Smooth muscle cell (in vitro differentiated cells): ENCODE measurements at regions not wholly inside any gene's neighbourhood (a gene's known extent, or its start where the extent isn't known, plus 50 kb on each side); places are given as distances from the start of the nearest gene placed in this dataset.

ENCODE experiments used
- DNase-seq: peaks from one replicate; lab custom pipeline; 2025; ENCODE audit not compliant: unreplicated experiment; lab: John Stamatoyannopoulos, UW
- H2AFZ ChIP-seq: fragments of 200-600 bp; sonication (generic); 2 replicates; pipeline ENCODE4 v1.6.0; 2016; ENCODE audit warnings: antibody characterized with exemption, low read depth, mild to moderate bottlenecking
- H3F3A ChIP-seq: fragments of 200-600 bp; sonication (generic); 2 replicates; pipeline ENCODE4 v1.6.0; 2017; ENCODE audit warnings: antibody characterized with exemption, low read depth
- H3K27ac ChIP-seq: fragments of 200-600 bp; sonication (generic); 2 replicates; pipeline ENCODE4 v1.5.1; 2016; ENCODE audit warnings: low read depth, mild to moderate bottlenecking
- H3K27me3 ChIP-seq: fragments of 200-600 bp; sonication (generic); 2 replicates; pipeline ENCODE4 v1.6.1; 2016; ENCODE audit warnings: low read depth, mild to moderate bottlenecking
- H3K36me3 ChIP-seq: fragments of 200-600 bp; sonication (generic); 2 replicates; pipeline ENCODE4 v1.5.1; 2016; ENCODE audit warnings: low read depth
- H3K4me1 ChIP-seq: fragments of 200-600 bp; sonication (generic); 2 replicates; pipeline ENCODE4 v1.5.1; 2016; ENCODE audit warnings: low read depth
- H3K4me2 ChIP-seq: fragments of 200-600 bp; sonication (generic); 2 replicates; pipeline ENCODE4 v1.6.0; 2016; ENCODE audit warnings: mild to moderate bottlenecking
- H3K4me3 ChIP-seq: fragments of 200-600 bp; sonication (generic); 2 replicates; pipeline ENCODE4 v1.5.1; 2016; ENCODE audit warnings: mild to moderate bottlenecking
- H3K79me2 ChIP-seq: fragments of 200-600 bp; sonication (generic); 2 replicates; pipeline ENCODE4 v1.6.0; 2016; ENCODE audit warnings: low read depth, mild to moderate bottlenecking
- H3K9ac ChIP-seq: fragments of 200-600 bp; sonication (generic); 2 replicates; pipeline ENCODE4 v1.6.0; 2016; ENCODE audit warnings: low read depth
- H3K9me3 ChIP-seq: fragments of 200-600 bp; sonication (generic); replicated peaks from 2 replicates; pipeline ENCODE4 v1.5.1; 2016; ENCODE audit warnings: low read depth
- H4K20me1 ChIP-seq: fragments of 200-600 bp; sonication (generic); 2 replicates; pipeline ENCODE4 v1.6.0; 2016; ENCODE audit warnings: low read depth
- CTCF ChIP-seq: fragments of 200-600 bp; sonication (generic); IDR thresholded peaks from 2 replicates; pipeline ENCODE4 v1.5.1; 2017; ENCODE audit warnings: borderline replicate concordance, mild to moderate bottlenecking, antibody characterized with exemption; ENCODE audit not compliant: insufficient read depth, poor library complexity, severe bottlenecking
- WGBS: methylation state at CpG from one replicate; pipeline ENCODE4 v1.1.7; 2016; ENCODE audit warnings: low lambda C conversion rate; 5-methylcytosine and 5-hydroxymethylcytosine counted together

GRCh38 chr5:118461436-118461835 is 526.9 kb downstream of the DTWD2 start:
- no peak overlapping the region for H3K27ac ChIP-seq
- no peak for DNase-seq
- H2AFZ ChIP-seq = no peak overlapping the region
- no peaks in the 10 kb centered on the region for H3K9me3 ChIP-seq
- H4K20me1 ChIP-seq = no peaks in the 10 kb centered on the region
- no peaks in the 10 kb centered on the region for H3K36me3 ChIP-seq
- H3F3A ChIP-seq = no peaks in the 10 kb centered on the region
- H3K4me2 ChIP-seq = no peak overlapping the region
- no peak overlapping the region for H3K9ac ChIP-seq
- no peak overlapping the region for H3K4me3 ChIP-seq
- H3K4me1 ChIP-seq = peaks cover 7% of the 10 kb centered on the region
- no peaks in the 10 kb centered on the region for H3K27me3 ChIP-seq
- TF ChIP-seq CTCF = no peak
- no peaks in the 10 kb centered on the region for H3K79me2 ChIP-seq
- WGBS = 93% methylated on average over 3 of the region's 3 CpGs

DNA sequence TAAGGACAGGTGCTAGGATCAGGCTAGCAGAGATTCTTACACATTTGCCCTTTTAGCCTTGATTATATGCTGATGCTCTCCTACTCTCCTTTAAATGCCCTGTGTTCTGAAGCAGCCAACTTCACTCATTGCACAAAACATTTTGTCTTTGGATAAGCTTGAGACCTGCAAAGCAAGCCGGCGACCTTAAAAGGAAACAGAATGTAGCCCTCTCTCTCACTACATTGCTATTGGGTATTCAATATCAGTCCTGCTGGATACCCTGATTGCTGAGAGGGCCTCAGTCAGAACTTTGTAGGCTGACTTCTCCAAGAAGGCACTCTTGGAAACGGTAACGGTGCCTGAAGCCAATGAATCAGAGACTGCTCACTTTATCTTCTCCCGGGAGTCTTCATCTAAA is 528.9 kb downstream of the DTWD2 start:
- H3K27me3 ChIP-seq = no peaks in the 10 kb centered on the region
- no peaks in the 10 kb centered on the region for H4K20me1 ChIP-seq
- no peak overlapping the region for H2AFZ ChIP-seq
- no peak for DNase-seq
- WGBS = 90% methylated on average over 5 of the region's 5 CpGs
- no peak overlapping the region for H3K27ac ChIP-seq
- H3K9me3 ChIP-seq = no peaks in the 10 kb centered on the region
- H3K4me1 ChIP-seq = peaks cover 7% of the 10 kb centered on the region
- H3K36me3 ChIP-seq = no peaks in the 10 kb centered on the region
- H3K4me3 ChIP-seq = no peak overlapping the region
- TF ChIP-seq CTCF = no peak
- H3K9ac ChIP-seq = no peak overlapping the region
- no peaks in the 10 kb centered on the region for H3F3A ChIP-seq
- H3K79me2 ChIP-seq = no peaks in the 10 kb centered on the region
- H3K4me2 ChIP-seq = no peak overlapping the region

GRCh38 chr5:118456085-118456484 is 532.3 kb downstream of the DTWD2 start:
- no peak for DNase-seq
- H3K4me1 ChIP-seq = peaks cover 7% of the 10 kb centered on the region
- no peak overlapping the region for H2AFZ ChIP-seq
- no peak overlapping the region for H3K4me3 ChIP-seq
- H3F3A ChIP-seq = no peaks in the 10 kb centered on the region
- H3K79me2 ChIP-seq = no peaks in the 10 kb centered on the region
- no peaks in the 10 kb centered on the region for H3K9me3 ChIP-seq
- no peak for TF ChIP-seq CTCF
- no peaks in the 10 kb centered on the region for H3K36me3 ChIP-seq
- no peak overlapping the region for H3K27ac ChIP-seq
- H4K20me1 ChIP-seq = no peaks in the 10 kb centered on the region
- H3K4me2 ChIP-seq = no peak overlapping the region
- no peaks in the 10 kb centered on the region for H3K27me3 ChIP-seq
- 94% methylated on average over 1 of the region's 1 CpG for WGBS
- no peak overlapping the region for H3K9ac ChIP-seq

- TF ChIP-seq CTCF = no peak
- Histone ChIP-seq H3F3A (no peaks in the 10 kb centered on the region), H2AFZ (no peak overlapping the region), H3K4me3 (no peak overlapping the region), H3K36me3 (no peaks in the 10 kb centered on the region), H3K9ac (no peak overlapping the region), H4K20me1 (no peaks in the 10 kb centered on the region), H3K27ac (no peak overlapping the region), H3K27me3 (no peaks in the 10 kb centered on the region), H3K79me2 (no peaks in the 10 kb centered on the region), H3K4me2 (no peak overlapping the region), H3K4me1 (peaks cover 19% of the 10 kb centered on the region), H3K9me3 (no peaks in the 10 kb centered on the region)
- no peak for DNase-seq
- WGBS = 99% methylated on average over 3 of the region's 3 CpGs
Observed at GRCh38 chr5:118451697-118452247, 536.6 kb downstream of the DTWD2 start.
